Ovary (tissue), 3 donors: ENCODE measurements at regions not wholly inside any gene's neighbourhood (a gene's known extent, or its start where the extent isn't known, plus 50 kb on each side); places are given as distances from the start of the nearest gene placed in this dataset.

Experiments
- CTCF ChIP-seq, 3 donors: fragments of 450-650 bp in 2 of 3; fragments of 200-600 bp in 1 of 3; IDR thresholded peaks; one replicate each; pipeline versions ENCODE4 v1.5.1 to v1.8.0; 2016 to 2022; ENCODE audit warnings: antibody characterized with exemption in 3 of 3, mild to moderate bottlenecking in 1 of 3
- EP300 ChIP-seq: sonication (generic); formaldehyde crosslinking; IDR thresholded peaks from one replicate; pipeline ENCODE4 v1.6.1; 2017; ENCODE audit warnings: antibody characterized with exemption
- POLR2A ChIP-seq: fragments of 450-650 bp; IDR thresholded peaks from one replicate; pipeline ENCODE4 v1.6.1; 2017; ENCODE audit warnings: antibody characterized with exemption, mild to moderate bottlenecking, moderate library complexity
- donor health status: DM: no; HTN: no; CAD: no.

- TF ChIP-seq POLR2A (no peak), CTCF (IDR thresholded peaks at IDR 0.05) (no peak), EP300 (no peak)
Measured at GRCh38 chr9:129235931-129236331, 57.9 kb upstream of the IER5L start.
